NCI-H2227 (cell line): ENCODE measurements at regions not wholly inside any gene's neighbourhood (a gene's known extent, or its start where the extent isn't known, plus 50 kb on each side); places are given as distances from the start of the nearest gene placed in this dataset.
"Not testable (repeated sequence)": the region's sequence is repeated elsewhere in the genome, so short reads cannot be mapped to it uniquely, and the experiment has no call there.

Experiments
- DNase-seq: peaks from one replicate; lab custom pipeline; 2025; ENCODE audit not compliant: unreplicated experiment; lab: John Stamatoyannopoulos, UW

DNA sequence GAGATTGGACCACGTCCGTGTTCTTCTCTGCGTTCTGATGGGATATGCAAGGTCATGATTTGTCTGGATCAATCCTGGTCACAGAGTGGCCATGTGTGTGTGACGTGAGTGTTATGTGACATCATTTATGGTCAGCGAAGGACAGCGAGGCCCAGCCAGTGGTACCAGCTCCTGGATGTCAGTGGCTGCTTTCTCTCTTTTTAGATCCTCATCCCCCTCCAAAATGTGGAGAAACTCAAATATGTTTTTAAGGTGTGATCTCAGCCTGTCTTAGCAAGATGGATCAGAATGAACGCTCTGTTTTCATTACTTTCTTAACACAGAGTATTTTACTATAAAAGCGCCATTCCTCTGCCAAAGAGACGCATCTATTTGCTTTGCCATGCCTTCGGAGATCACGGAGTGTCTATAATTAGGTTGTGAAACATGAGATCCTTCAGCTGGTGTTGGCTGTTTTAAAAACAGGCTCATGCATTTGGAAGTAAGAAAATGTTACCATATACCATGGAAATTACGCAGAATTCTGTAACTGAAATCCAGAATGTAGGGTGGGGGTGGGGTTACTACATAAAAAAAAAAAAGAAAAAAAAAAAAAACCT, 245.5 kb upstream of the TCERG1L start:
- no peak for DNase-seq

GRCh38 chr10:131557956-131558355, 246.4 kb upstream of the TCERG1L start:
- DNase-seq: not testable (repeated sequence)

GRCh38 chr10:131559450-131559911, 248.0 kb upstream of the TCERG1L start:
- DNase-seq: no peak

DNA sequence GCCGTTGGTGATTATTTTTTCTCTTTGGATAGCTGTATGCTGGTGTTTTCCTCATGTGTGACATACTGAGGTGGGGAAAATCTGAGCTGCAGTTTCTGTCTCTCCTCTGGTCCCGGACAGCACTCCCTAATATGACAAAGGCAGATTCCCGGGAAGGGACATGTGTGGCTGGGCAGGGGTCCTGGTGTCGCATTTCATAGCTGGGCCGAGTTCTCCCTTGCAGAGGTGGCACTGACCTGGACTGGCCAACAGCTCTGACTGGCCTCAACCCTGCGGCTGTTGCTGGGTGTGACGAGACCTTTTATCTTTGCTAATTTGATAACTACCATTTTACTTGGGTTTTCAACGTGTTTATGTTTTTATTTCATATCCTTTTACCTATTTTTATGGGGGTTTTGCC, 248.6 kb upstream of the TCERG1L start:
- DNase-seq: no peak

DNA sequence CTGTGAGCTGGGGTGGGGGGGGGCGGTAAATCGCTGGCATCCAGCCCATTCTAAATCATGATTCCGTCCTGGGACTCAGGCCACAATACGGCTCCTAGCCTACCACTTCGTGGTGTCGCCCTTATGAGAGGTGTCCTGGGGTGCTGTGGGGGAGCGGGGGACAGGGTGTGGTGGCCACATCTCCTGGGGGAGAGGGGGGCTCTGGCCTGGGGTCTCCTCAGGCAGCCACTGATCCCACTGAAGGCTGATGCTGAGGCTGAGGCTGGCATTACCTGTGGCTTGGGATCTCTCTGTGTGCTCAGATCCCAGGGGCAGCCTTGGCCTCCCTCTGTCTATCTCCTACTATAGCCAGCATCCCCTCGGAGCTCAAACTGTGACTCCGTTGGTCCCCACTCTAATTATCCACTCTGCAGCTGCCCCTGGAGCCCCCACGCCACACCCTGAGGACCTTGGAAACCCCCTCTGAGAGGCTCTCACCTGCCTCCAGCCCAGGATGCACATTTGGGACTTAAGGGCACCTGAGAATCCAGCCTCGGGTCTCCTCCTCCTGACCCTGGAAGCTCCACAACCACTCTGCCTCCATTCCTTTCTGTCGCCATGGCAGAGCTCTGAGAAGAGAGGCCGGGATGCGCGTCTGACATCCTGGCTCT, 249.3 kb upstream of the TCERG1L start:
- DNase-seq: no peak

DNA sequence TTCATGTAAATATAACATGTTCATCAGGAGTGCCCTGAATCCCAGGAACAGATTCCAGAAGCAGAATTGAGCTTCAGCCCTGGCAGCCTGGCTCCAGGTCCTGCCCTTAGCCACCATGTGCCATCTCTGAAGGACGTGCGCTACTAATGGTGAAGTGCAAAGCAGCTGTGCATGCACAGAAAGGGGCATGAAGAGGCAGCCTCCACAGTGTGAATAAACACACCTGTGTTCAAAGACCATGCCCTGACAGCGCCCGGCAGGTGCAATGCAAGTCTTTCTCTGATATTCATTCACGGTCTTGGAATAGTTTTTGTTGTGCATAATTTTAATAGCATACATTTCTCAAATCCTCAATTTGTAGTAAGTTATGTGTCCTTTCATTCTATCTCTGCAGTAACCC, 250.4 kb upstream of the TCERG1L start:
- no peak for DNase-seq

GRCh38 chr10:131563411-131563810, 251.9 kb upstream of the TCERG1L start:
- no peak for DNase-seq

GRCh38 chr10:131567279-131568162, 256.0 kb upstream of the TCERG1L start:
- DNase-seq: no peak

DNA sequence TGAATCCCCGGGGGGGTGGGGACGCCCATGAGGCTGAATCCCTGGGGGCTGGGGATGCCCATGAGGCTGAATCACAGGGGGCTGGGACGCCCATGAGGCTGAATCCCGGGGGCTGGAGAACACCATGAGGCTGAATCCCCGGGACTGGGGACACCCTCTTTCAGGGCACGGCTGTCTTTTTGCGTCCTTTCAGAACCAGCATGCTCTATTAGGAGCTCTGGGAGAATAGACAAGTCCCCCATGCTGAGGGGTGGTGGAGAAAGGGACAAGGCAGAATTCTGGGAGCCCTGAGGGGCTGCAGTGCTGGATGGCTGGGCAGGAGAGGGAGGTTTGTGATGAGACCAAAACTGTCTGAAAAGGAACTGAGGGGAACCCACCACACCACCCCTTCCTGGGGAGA, 257.3 kb upstream of the TCERG1L start:
- no peak for DNase-seq

DNA sequence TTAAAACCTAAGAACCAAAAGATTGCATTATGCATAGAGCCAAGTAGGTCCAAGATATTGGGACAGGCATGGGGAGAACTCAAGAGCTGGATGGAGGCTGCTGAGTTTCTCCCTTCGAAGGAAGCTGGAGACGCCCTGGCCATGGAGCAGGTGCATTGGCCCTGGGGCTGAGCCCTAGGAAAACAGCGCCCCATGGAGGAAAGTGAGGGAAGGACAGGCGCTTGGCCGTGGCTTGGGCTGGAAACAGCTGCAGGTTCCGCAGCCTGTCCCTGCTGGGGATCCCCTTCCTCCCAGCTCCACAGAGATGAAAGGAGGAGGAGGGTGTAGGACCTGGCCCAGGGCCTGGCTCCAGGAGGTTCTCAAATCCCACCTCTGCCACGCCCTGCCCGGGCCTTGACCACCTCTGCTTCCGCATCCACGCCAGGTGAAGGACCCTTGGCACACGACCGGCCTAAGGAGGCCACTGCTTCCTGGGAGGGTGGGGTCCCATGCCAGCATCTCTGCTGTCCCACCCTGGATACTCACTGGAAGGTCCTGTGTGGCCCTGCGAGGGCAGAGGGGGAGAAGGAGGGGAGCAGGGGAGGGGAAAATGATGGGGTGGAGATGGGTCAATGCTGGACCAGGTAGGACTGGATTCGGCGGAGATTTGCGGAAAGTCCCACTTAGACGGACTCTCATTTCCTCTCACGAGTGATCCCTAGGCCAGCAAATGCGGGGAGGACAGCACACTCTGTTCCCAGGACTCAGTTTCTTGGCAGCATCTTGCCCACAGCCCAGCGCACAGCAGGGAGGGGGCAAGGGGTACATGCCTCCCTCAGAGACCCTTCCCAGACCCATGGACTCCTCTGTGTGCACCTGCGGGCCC, 258.6 kb upstream of the TCERG1L start:
- no peak for DNase-seq

DNA sequence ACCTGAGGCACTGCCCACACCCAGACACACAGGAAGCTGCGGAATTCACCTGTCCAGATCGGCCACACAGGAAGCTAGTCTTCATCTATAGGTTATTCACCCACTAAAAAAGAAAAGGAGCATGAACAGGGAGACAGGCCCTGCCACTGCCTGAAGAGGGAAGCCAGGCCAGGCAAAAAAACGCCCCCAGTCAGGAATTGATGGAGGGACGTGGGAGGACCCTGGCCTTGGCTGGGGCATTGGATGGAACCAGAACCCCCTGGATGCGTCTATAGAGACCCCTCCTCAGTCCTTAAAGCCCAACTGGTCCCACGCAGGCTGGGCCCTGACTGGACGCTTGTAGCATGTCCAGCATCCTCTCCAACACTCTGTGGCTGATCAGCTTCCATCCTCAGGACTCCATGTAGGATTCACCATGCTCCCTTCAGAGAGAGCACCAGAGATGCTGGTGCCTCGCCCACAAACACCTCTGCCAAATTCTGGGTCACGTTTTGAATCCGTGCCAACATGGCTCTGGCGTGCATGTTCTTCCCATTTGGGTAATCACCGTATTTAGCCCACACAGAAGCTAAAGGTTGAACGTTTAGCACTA, 259.3 kb upstream of the TCERG1L start:
- DNase-seq: no peak

- DNase-seq: no peak
These were observed 259.8 kb upstream of the TCERG1L start for GRCh38 chr10:131571346-131571745.

- DNase-seq: no peak
These were observed 260.3 kb upstream of the TCERG1L start for GRCh38 chr10:131571865-131572264.

DNA sequence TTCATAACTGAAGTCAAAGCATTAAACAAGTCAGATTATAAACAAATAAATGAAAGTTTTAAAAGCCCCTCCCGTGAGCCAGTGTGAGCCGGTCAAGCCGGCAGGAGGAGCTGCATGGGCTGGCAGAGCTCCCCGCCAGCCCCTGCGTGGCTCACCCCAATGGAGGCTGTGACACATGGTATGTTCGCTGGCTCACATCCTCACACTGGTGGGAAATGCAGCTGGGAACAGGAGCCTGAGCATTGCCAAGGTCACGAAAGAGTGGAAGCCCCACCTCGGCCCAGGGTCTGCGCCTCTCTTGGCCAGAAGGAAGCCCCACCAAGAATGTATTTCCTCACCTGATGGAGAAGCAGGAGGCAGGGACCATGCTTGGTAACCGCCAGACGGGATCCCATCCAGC, 261.7 kb upstream of the TCERG1L start:
- DNase-seq: no peak

DNA sequence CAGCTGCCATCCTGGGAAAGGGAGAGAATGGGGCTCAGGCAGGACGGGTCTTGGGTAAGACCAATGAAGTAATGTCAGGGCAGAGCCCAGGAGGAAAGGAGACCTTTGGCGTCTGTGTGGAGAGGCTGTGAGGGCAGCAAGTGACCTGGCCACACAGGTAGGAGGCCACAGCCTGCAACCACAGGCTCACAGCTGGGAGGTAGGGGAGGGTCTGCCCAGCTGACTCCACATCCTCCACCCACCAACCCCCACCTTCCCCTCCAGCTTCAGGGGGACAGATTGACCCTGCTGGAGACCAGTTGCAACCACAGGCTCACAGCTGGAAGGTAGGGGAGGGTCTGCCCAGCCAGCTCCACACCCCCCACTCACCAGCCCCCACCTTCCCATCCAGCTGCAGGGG, 262.2 kb upstream of the TCERG1L start:
- DNase-seq: no peak

DNA sequence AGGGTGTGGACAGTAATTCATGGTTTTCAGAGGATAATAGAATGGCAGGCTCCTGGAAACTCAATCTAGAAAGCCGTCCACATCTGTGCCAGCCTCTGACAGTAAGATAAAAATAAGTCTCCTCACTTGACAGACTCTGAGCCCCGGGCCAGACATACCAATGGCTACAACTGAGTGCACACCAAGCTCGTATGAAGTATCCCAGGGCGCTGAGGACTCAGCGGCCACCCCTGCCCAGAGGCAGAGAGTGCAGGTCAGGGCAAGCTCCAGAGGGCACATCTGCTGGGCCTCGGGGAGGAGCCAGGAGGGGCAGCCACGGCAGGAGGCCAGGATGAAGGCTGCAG, 262.8 kb upstream of the TCERG1L start:
- no peak for DNase-seq

GRCh38 chr10:131574707-131575430, 263.3 kb upstream of the TCERG1L start:
- no peak for DNase-seq

DNA sequence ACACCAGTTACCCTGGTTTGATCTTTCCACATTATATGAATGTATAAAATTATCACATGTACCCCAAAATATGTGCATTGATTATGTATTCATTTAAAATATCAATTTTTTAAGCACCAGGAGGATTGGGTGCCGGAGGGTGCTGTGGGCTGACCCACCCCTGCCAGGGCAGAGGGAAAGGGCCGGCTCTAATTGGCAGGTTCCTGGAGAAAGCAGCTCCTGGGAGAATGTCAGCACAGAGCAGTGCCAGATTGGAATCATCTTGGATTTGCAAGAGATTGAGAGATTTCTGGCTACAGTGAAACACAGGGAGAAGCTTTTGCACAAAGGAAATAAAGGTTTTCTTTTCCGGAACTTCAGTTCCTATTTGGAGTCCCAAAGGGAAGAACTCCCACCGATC, 264.4 kb upstream of the TCERG1L start:
- no peak for DNase-seq

DNA sequence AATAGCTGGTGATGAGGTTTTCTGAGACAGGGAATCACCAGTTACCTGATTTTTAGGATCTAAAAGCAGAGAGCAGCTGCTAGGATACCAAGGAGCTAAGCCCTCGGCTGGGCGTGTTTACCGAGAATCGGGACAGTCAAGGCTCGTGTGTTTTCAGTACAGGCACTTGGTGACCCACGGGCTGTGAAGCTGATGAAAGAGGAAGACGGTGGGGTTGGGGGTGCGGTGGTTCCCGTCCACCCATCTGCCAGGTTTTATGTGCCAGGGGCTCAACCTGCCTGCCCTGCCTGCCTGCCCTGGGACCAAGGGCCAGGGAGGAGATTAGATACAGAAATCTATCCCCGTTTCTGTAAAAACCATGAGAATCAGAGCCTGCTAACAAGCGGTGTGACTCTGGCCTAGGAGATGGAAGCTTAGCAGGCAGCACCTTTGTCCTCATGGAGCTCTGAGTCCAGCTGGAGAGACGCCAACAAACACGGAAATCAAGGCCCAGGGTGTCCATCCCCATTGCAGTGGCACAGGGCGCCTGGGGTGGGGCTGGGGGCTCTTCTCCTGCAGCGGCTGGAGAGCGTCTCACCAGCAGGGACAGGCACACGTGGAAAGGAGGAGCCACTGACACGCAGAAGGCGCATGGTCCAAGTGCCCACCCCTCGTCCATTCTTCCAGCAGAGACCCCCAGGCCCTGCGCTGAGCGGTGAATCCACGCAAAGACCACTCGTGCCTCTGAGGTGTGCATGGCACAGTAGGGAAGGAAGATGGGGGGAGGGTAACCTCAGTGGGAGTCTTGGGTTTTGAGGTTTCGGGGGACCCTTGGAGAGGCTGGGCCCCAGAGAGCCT, 265.0 kb upstream of the TCERG1L start:
- no peak for DNase-seq
